HEK293 (cell line): ENCODE measurements at regions not wholly inside any gene's neighbourhood (a gene's known extent, or its start where the extent isn't known, plus 50 kb on each side); places are given as distances from the start of the nearest gene placed in this dataset.

Experiments
- CTCF ChIA-PET: fragments of 350-600 bp; formaldehyde crosslinking; extraction: SDS; loops from one replicate; lab custom pipeline; 2021; ENCODE audit warnings: antibody characterized with exemption; lab: Yijun Ruan, JAX
- POLR2A ChIA-PET: fragments of 300-600 bp; formaldehyde crosslinking; extraction: SDS; loops from one replicate; lab custom pipeline; 2020; ENCODE audit warnings: antibody characterized with exemption, inconsistent platforms; lab: Yijun Ruan, JAX
- H3K27ac ChIP-seq: fragments of 200-500 bp; sonication (Bioruptor generic); 2 replicates; pipeline ENCODE4 v1.5.1; 2014; ENCODE audit warnings: low read depth, low read length, control low read depth, inconsistent platforms; ENCODE audit errors: extremely low read depth
- H3K36me3 ChIP-seq, 2 experiments: fragments of 200-500 bp in 1 of 2; sonication (Bioruptor generic) in 1 of 2; 1 replicate in 1 of 2; 2 replicates in 1 of 2; pipeline ENCODE4 v1.5.1; 2014 to 2017; ENCODE audit warnings: inconsistent platforms in 2 of 2, low read length in 2 of 2; ENCODE audit not compliant: control insufficient read depth in 2 of 2, insufficient read depth in 1 of 2
- H3K4me1 ChIP-seq: fragments of 200-500 bp; sonication (Bioruptor generic); 2 replicates; pipeline ENCODE4 v1.5.1; 2014; ENCODE audit warnings: mild to moderate bottlenecking, low read length, inconsistent platforms; ENCODE audit not compliant: control insufficient read depth, insufficient read depth
- H3K4me3 ChIP-seq: 2 replicates; pipeline ENCODE4 v1.5.1; 2011; ENCODE audit warnings: low read depth, mild to moderate bottlenecking, control low read depth, low read length, moderate library complexity
- H3K9me3 ChIP-seq: fragments of 200-500 bp; sonication (Bioruptor generic); 2 replicates; pipeline ENCODE4 v1.5.1; 2014; ENCODE audit warnings: low read depth, low read length, inconsistent platforms; ENCODE audit not compliant: control insufficient read depth, insufficient read depth
- HOXA7 ChIP-seq: sonication (generic); formaldehyde crosslinking; IDR thresholded peaks from 2 replicates; pipeline ENCODE4 v1.8.1; 2022; ENCODE audit warnings: missing genetic modification reagents, borderline replicate concordance
- OSR2 ChIP-seq: fragments of 450-650 bp; formaldehyde crosslinking; IDR thresholded peaks from 2 replicates; pipeline ENCODE4 v1.5.1; 2016; ENCODE audit warnings: missing biosample characterization, missing genetic modification characterization
- SALL2 ChIP-seq: fragments of 450-650 bp; formaldehyde crosslinking; IDR thresholded peaks from 2 replicates; pipeline ENCODE4 v1.5.0; 2017; ENCODE audit warnings: missing biosample characterization, mild to moderate bottlenecking, missing genetic modification characterization, borderline replicate concordance
- SP7 ChIP-seq: fragments of 450-650 bp; formaldehyde crosslinking; IDR thresholded peaks from 2 replicates; pipeline ENCODE4 v1.5.1; 2016; ENCODE audit warnings: missing biosample characterization, missing genetic modification characterization
- ZNF114 ChIP-seq: fragments of 450-650 bp; formaldehyde crosslinking; IDR thresholded peaks from 2 replicates; pipeline ENCODE4 v1.5.0; 2017; ENCODE audit warnings: missing biosample characterization, missing genetic modification characterization
- ZNF202 ChIP-seq: fragments of 450-650 bp; formaldehyde crosslinking; IDR thresholded peaks from 2 replicates; pipeline ENCODE4 v1.5.1; 2016; ENCODE audit warnings: missing biosample characterization, missing genetic modification characterization, borderline replicate concordance
- ZNF670 ChIP-seq: fragments of 450-650 bp; formaldehyde crosslinking; IDR thresholded peaks from 2 replicates; pipeline ENCODE4 v1.5.1; 2016; ENCODE audit warnings: missing biosample characterization, missing genetic modification characterization, low read depth
- ZNF791 ChIP-seq: fragments of 450-650 bp; formaldehyde crosslinking; IDR thresholded peaks from 2 replicates; pipeline ENCODE4 v1.5.1; 2016; ENCODE audit warnings: missing biosample characterization, missing genetic modification characterization
- ZNF843 ChIP-seq: fragments of 450-650 bp; formaldehyde crosslinking; IDR thresholded peaks from 2 replicates; pipeline ENCODE4 v1.5.1; 2016; ENCODE audit warnings: missing biosample characterization, missing genetic modification characterization
- ZXDB ChIP-seq: fragments of 450-650 bp; formaldehyde crosslinking; IDR thresholded peaks from 2 replicates; pipeline ENCODE4 v1.5.1; 2016; ENCODE audit warnings: missing biosample characterization, missing genetic modification characterization
- TF ChIP-seq, protein P1 (sequence below): fragments of 450-650 bp; formaldehyde crosslinking; conservative IDR thresholded peaks from 2 replicates; pipeline ENCODE4 v1.5.1; 2016; ENCODE audit warnings: low read depth, missing biosample characterization, missing genetic modification characterization
- TF ChIP-seq, protein P2 (sequence below): fragments of 450-650 bp; formaldehyde crosslinking; IDR thresholded peaks from 2 replicates; pipeline ENCODE4 v1.5.1; 2016; ENCODE audit warnings: missing biosample characterization, missing genetic modification characterization
- TF ChIP-seq, protein P3 (sequence below): fragments of 450-650 bp; formaldehyde crosslinking; IDR thresholded peaks from 2 replicates; pipeline ENCODE4 v1.5.1; 2016; ENCODE audit warnings: missing biosample characterization, missing genetic modification characterization
- TF ChIP-seq, protein P4 (sequence below): fragments of 450-650 bp; formaldehyde crosslinking; IDR thresholded peaks from 2 replicates; pipeline ENCODE4 v1.5.0; 2017; ENCODE audit warnings: missing biosample characterization, missing genetic modification characterization, borderline replicate concordance

DNA sequence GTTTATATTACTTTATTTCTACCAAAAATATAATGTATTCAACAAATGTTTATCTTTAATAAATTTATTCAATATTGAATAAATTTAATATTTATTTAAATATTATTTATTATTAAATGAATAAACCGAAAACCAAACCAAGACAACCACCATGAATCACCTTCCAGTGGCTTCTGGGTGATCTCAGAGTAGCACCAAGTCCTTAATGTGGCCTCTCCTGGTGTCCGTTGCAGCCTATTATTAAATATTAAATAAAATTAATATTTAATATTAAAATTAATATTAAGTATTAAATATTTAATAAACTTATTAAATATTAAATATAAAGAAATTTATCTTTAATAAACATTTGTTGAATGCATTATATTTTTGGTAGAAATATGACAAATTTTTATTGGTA, 143.3 kb upstream of the PLPP4 start (continued):
- TF ChIP-seq, protein P1, sequence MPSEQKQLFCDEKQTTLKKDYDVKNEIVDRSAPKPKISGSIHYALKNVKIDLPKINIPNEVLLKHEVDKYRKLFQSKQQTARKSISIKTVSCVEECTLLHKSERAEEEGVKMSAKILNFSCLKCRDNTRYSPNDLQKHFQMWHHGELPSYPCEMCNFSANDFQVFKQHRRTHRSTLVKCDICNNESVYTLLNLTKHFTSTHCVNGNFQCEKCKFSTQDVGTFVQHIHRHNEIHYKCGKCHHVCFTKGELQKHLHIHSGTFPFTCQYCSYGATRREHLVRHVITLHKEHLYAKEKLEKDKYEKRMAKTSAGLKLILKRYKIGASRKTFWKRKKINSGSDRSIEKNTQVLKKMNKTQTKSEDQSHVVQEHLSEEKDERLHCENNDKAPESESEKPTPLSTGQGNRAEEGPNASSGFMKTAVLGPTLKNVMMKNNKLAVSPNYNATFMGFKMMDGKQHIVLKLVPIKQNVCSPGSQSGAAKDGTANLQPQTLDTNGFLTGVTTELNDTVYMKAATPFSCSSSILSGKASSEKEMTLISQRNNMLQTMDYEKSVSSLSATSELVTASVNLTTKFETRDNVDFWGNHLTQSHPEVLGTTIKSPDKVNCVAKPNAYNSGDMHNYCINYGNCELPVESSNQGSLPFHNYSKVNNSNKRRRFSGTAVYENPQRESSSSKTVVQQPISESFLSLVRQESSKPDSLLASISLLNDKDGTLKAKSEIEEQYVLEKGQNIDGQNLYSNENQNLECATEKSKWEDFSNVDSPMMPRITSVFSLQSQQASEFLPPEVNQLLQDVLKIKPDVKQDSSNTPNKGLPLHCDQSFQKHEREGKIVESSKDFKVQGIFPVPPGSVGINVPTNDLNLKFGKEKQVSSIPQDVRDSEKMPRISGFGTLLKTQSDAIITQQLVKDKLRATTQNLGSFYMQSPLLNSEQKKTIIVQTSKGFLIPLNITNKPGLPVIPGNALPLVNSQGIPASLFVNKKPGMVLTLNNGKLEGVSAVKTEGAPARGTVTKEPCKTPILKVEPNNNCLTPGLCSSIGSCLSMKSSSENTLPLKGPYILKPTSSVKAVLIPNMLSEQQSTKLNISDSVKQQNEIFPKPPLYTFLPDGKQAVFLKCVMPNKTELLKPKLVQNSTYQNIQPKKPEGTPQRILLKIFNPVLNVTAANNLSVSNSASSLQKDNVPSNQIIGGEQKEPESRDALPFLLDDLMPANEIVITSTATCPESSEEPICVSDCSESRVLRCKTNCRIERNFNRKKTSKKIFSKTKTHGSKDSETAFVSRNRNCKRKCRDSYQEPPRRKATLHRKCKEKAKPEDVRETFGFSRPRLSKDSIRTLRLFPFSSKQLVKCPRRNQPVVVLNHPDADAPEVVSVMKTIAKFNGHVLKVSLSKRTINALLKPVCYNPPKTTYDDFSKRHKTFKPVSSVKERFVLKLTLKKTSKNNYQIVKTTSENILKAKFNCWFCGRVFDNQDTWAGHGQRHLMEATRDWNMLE (tag by site-specific recombination): no peak

DNA sequence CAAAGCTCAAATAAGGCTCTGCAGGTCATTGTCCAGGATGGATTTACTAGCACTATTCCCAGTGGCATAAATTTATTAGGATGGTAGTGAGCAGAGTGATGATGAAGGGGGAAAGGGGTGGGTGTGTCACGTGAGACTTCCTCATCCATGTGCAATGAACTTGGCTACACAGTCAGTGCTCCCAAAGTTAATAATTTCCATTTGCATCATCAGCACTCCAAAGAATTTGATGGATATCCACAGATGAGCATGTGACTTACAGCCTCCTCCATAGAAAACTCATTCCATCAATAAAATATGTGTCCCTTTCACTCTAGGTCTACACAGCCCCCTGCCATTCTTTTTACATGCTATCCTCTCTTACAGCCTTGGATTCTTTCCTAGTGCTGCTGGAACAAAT, 142.6 kb upstream of the PLPP4 start:
- H3K9me3 ChIP-seq: no peaks in the 10 kb centered on the region
- POLR2A ChIA-PET: no interaction called here
- TF ChIP-seq ZNF670 (tag by site-specific recombination) (no peak), HOXA7 (CRISPR knock-in tag) (no peak), ZNF114 (tag by site-specific recombination) (no peak), ZXDB (tag by site-specific recombination) (no peak), ZNF791 (tag by site-specific recombination) (no peak), SP7 (no peak), ZNF843 (tag by site-specific recombination) (no peak), SALL2 (tag by site-specific recombination) (no peak), ZNF202 (tag by site-specific recombination) (no peak), OSR2 (tag by site-specific recombination) (no peak)
- TF ChIP-seq, protein P2, sequence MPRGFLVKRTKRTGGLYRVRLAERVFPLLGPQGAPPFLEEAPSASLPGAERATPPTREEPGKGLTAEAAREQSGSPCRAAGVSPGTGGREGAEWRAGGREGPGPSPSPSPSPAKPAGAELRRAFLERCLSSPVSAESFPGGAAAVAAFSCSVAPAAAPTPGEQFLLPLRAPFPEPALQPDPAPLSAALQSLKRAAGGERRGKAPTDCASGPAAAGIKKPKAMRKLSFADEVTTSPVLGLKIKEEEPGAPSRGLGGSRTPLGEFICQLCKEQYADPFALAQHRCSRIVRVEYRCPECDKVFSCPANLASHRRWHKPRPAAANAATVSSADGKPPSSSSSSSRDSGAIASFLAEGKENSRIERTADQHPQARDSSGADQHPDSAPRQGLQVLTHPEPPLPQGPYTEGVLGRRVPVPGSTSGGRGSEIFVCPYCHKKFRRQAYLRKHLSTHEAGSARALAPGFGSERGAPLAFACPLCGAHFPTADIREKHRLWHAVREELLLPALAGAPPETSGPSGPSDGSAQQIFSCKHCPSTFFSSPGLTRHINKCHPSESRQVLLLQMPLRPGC (tag by site-specific recombination): no peak
- TF ChIP-seq, protein P3, sequence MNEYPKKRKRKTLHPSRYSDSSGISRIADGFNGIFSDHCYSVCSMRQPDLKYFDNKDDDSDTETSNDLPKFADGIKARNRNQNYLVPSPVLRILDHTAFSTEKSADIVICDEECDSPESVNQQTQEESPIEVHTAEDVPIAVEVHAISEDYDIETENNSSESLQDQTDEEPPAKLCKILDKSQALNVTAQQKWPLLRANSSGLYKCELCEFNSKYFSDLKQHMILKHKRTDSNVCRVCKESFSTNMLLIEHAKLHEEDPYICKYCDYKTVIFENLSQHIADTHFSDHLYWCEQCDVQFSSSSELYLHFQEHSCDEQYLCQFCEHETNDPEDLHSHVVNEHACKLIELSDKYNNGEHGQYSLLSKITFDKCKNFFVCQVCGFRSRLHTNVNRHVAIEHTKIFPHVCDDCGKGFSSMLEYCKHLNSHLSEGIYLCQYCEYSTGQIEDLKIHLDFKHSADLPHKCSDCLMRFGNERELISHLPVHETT: no peak
- TF ChIP-seq, protein P4, sequence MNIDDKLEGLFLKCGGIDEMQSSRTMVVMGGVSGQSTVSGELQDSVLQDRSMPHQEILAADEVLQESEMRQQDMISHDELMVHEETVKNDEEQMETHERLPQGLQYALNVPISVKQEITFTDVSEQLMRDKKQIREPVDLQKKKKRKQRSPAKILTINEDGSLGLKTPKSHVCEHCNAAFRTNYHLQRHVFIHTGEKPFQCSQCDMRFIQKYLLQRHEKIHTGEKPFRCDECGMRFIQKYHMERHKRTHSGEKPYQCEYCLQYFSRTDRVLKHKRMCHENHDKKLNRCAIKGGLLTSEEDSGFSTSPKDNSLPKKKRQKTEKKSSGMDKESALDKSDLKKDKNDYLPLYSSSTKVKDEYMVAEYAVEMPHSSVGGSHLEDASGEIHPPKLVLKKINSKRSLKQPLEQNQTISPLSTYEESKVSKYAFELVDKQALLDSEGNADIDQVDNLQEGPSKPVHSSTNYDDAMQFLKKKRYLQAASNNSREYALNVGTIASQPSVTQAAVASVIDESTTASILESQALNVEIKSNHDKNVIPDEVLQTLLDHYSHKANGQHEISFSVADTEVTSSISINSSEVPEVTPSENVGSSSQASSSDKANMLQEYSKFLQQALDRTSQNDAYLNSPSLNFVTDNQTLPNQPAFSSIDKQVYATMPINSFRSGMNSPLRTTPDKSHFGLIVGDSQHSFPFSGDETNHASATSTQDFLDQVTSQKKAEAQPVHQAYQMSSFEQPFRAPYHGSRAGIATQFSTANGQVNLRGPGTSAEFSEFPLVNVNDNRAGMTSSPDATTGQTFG (tag by site-specific recombination): no peak
- CTCF ChIA-PET: interaction anchor here (0.7 kb wide), 1 partner anchor 336 kb away, joined by 3 read pairs; no protein-coding TSS in a partner anchor
- no peaks in the 10 kb centered on the region for H3K36me3 ChIP-seq
- no peak overlapping the region for H3K27ac ChIP-seq
- no peaks in the 10 kb centered on the region for H3K4me1 ChIP-seq
- no peak overlapping the region for H3K4me3 ChIP-seq
